ENCODE measurements at regions not wholly inside any gene's neighbourhood (a gene's known extent, or its start where the extent isn't known, plus 50 kb on each side); places are given as distances from the start of the nearest gene placed in this dataset.

- no peak for TF ChIP-seq POLR2A (IDR thresholded peaks at IDR 0.05)
- TF ChIP-seq POLR2AphosphoS5 (IDR thresholded peaks at IDR 0.05) = no peak
These were observed 709.8 kb downstream of the UQCRFS1 start for GRCh38 chr19:28502879-28503734.

Measured in sigmoid colon (tissue), 4 donors.